Myocyte (in vitro differentiated cells): ENCODE measurements at regions not wholly inside any gene's neighbourhood (a gene's known extent, or its start where the extent isn't known, plus 50 kb on each side); places are given as distances from the start of the nearest gene placed in this dataset.
"Not testable (repeated sequence)": the region's sequence is repeated elsewhere in the genome, so short reads cannot be mapped to it uniquely, and the experiment has no call there.

Experiments
- DNase-seq: peaks from one replicate; pipeline ENCODE4 v3.0.0-alpha.2; 2012; ENCODE audit warnings: low read depth

DNA sequence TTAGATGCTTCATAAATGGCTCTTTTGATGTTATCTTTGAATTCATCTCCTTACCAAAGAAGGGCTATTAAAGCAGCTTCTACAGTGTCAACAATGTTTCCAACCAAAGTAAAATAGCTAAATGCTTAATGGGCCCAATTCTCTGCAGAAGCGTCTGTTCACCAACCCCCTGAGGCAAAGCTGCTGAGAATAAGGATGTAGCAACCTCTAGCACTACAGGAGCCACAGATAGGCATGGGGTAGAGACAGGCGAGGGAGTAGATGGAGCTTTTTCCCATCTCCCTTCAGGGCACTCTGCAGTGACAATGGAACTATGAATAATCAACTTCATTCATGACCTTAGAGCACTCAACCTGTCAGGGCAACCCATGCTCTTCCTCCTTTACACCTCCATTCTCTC, 134.1 kb downstream of the FZD1 start:
- no peak for DNase-seq

DNA sequence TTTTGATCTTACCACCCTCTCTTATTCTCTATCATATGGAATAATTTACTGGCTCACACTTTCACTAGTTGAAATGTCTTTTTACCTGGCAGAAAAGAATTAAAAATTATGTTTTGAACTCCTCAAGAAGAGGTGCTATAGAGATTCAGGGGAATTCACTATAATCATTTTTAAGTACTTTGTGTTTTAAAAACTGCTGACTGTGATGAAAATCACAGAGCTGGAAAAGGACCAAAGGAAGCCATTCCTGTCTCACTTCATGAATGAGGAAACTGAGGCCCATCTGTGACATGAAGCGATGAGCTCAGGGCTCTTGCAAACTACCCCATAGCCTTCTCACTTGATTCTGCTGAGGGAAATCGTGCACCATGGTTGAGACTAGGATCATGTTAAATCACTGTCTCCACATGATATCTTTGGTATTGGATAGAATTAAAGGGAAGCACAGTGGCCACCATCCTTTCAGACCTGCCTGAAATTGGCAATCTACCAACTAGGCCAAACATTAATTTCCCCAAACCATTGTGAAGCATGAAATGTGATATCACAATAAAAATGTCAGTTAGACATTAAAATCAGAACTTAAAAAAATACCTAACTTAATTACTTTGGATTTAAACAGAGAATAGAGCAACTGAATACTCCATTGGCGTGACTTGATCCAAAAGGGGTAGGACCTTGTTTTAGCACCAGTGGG, 141.0 kb downstream of the FZD1 start:
- no peak for DNase-seq

DNA sequence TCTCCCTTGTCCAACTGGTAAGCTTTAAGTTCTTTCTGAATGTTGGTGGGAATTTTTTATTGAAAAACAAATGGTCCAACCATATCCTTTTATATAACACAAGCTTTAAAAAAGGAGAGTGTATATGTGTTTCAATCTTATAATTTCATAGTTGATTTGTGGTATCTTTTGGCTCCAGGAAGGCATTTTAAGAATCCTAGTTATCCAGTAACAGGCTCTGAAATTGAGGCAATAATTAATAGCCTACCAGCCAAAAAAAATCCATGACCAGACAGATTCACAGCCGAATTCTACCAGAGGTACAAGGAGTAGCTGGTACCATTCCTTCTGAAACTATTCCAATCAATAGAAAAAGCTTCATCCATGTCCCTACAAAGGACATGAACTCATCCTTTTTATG, 141.6 kb downstream of the FZD1 start:
- not testable (repeated sequence) for DNase-seq

DNA sequence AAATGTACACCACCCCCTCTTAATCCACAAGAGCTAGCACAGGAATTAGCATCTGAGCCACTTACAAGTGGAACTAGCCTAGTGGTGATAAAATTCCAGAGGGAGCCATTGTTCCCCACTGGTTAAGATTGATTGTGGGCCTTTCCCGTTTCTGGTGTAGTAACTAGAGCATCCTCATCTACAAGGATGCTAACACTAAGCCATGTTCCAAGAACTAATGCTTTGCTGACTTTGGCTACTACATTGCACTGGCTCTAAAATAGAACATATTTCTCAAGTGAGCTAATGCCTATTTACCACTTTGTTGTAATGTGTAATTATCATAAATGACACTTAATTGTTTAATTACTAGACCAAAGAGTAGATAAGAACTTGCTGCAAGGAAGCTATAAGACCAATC, 143.7 kb downstream of the FZD1 start:
- no peak for DNase-seq

DNA sequence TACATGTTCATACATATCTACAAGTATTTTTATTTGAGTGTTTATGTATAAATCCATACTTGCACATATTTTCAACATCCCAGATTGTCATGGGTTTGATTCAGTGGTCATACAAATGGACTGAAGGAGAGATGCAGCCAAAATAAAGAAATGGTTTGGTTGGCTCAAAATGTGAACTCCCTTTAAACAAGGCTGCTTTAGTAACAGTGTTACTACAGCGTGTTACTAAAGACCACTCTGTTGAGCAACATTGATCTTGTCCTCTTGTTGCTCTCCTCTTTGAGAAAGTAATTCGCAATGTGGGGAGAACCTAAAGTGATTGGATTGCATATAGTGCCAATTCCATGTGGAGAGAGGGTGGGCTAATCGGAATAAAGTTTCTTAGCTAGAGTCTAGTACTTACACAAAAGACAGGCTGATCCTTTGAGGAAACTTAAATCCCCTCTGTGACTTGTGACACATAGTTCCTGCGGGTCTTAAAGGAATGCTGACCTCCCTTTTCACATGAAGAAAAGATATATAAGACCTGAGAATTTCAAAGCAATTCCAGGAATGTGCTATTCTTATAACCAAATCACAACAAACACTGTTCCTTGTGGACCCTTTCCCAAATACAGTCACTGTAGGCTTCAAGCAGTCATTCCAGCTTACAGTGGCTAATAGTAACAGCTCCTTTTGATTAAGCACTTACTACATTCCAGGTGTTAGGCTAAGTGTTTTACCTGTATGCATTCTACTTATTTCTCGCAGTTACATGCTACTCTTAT, 144.3 kb downstream of the FZD1 start:
- DNase-seq, result no peak

DNA sequence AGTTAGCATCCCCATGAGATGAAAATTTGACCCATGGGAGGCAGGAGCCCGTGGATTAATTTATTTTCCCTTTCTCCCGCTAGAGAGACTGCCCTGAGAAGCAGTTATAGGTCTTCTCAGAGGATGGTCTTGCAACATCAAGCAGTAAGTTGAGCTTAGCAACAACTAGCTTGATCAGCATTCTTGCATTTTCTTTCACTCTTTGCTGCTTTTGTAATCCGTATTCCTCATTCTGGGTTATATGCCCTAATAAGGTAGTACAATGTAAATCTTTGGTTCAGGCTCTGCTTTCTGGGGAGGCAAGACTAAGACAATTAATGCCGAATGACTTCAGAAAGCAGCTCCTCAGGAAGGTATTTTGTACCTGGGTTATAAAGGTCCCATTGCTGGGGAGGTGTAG, 146.8 kb downstream of the FZD1 start:
- DNase-seq, result no peak

DNA sequence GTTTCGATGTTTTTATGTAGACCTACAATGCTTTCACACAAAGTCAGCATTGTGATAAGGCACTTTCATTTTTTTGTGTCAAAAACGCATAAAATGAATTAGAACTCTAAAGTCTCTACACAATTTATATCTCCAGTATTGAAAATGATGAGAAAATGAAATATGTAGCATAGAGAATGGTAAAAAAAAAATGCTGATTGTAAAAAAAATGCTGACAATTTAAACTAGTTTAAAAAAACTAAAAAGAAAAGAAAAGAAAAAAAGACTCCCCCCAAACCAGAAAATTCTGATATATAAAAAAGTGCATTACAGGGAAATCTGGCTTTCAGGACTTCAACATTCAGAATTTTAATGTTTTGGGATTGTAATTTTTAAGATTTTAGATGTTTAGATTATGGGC, 148.1 kb downstream of the FZD1 start:
- no peak for DNase-seq

DNA sequence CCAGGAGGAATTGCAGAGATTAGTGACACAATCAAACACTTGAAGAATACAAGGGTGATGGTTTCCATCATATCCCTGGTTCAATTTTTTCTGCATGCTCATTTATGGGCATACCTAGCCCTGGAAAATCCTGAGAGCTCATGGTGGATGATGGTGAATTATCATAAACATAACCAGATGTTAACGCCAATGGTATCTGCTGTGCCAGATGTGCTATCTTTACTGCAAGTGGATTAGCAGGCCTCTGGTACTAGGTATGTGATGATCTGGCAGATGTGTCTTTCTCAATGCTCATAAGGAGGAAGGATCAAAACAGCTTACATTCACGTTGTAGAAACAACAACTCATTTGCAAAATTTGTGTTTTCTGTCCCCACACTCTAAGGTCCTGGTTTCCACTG, 150.5 kb downstream of the FZD1 start:
- no peak for DNase-seq

DNA sequence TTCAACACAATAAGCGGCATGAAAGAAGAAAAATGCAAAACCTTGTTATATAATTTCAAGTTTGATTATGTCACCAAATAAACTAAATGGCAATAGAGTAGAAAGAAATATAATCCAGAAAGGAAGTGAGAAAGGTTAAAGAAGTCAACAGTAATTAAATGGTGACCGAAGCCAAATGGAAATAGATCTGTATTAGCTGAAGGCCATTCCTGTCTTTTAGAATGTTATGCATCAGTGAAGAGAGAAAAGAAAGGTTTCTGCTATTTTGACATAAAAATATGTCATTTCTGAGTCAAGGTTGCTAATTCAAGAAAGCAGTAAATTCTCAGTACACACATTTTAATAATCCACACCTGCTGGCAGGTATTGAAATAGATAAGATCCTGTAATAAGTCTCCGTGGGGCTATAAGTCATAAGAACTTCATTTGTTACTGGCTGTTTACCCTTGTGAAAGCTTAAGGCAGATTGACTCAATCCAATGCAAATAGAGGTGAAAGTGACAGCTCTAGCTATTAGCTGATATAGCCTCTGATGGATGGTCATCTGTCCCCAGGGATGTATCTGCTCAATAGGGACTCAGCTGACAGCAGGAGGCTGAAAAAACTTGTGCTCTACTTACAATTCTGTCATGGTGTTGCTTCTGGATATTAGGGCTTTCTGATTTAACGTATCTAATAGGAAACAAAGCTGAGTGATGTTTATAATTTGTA, 152.1 kb downstream of the FZD1 start:
- DNase-seq, result no peak

DNA sequence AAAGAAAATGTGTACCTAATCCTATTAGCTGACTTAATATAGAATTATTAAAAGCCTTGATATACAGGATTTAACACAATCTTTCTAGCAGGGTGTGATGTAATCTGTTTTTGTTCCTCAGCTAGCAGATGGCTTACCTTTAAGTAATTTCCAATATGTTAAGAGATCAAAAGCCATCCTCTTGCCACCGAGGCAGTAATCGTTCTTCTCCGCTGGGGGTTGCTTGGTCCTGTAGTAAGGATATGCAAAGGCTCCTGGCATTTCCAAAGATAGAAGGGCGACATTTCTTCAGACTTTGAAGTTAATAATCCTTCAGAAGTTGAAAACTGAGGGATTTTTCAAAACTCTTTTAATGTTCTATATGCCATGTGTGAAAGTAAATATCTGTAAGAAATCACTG, 156.4 kb downstream of the FZD1 start:
- DNase-seq, result no peak

DNA sequence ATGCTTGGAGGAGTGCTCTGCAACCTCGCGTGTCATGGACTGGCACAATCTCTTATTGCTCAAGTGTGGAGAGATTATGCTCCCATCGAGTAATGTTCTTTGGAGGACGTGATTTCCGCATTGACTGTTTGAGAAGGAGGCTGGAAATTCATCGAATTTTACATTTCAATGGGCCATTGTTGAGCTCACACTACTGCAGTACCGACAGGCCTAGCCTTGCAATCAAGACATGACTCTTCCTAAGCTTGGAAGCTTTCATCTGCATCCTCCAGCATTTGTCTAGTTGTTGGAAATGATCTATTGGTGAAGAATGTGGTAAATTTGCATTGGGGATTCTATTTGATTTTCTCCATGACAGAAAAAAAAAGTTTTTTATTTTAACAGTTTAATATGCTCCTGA, 156.8 kb downstream of the FZD1 start:
- no peak for DNase-seq

DNA sequence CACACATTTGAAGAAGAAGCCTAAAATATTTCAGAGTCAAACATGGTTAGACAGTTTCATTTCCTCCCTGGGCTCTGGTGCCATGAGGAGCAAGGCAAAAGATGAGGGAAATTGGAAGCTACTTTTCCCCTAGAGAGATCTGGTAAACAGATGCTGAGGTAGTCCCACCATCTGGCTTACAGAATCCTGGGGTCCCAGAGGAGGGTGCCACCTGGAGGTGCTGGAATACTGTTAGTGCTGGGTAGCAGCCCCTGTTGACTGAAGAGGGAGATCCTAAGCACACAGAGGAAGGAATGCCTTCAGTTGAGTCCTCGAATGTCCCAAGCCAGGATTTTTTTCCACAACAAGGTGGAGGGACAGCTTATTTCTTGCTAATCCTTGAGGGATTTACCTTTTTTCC, 160.1 kb downstream of the FZD1 start:
- DNase-seq, result no peak

DNA sequence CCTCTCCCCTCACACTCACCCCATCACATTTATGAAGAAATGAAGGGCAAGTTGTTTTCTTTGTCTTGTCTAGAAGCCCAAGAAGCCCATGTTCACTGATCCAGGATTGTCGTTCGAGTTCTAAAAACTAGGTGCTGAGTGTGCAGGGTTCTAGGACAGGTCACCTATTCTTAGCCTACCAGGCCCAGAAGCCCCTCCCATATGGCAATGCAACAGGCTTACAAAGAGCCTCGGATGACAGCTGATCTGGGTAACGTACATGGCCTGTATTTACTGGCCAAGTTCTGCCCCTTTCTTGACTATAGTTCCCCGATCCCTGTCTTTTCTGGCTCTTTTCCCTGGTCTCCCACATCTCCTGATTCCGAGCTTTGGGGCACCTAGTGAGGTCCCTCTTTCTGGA, 160.9 kb downstream of the FZD1 start:
- no peak for DNase-seq

DNA sequence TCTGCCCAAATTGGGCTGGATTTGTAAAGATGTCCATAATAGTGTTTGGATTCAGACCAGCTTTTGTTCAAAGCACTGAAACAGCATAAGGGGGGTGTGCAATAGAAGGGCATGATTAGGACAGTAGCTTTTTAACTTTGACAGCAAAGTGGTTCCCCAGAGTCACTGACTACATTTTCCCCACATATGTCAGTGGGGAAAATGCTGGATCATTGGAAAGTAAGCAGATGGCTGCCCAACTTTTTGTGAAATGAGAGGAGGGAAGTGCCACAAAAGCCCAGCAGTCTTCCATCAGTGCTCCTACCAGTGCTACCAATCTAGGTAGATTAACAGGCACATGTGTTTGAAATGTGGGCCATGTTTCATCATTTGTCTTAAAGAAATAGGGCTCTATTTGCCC, 162.8 kb downstream of the FZD1 start:
- DNase-seq, result no peak

DNA sequence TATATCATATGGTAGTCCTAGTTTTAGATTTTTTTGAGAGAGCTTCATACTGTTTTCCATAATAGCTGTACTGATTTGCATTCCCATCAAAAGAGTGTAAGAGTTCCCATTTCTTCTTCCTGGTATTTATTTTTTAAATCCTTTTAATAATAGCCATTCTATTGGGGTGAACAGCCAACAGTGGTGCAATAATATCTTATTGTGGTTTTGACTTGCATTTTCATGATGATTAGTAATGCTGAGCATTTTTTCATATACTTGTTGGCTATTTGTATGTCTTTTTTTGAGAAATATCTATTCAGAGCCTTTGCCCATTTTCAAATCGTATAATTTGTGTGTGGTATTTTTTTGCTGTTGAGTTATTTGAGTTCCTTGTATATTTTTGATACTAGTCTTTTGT, 167.4 kb downstream of the FZD1 start:
- DNase-seq, result peak; percentile 17

DNA sequence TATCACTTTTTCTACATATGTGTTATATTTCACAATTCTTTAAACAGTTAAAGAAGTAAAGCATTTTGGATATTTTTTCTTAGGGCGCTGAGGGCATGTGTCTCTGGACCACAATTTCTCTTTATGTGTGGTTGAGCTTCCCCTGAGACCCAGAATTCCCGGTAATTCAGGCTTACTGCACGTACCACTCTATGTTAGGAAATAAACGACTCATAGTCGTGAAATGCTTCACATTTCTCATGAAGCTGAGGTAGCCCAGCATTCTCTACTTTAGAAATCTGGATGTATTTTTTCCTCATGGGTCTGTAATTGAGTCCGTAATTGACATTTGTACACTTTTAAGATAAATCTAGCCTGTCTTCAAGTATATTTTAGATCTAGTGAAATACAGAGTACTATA, 170.6 kb downstream of the FZD1 start:
- peak; percentile 56 for DNase-seq

DNA sequence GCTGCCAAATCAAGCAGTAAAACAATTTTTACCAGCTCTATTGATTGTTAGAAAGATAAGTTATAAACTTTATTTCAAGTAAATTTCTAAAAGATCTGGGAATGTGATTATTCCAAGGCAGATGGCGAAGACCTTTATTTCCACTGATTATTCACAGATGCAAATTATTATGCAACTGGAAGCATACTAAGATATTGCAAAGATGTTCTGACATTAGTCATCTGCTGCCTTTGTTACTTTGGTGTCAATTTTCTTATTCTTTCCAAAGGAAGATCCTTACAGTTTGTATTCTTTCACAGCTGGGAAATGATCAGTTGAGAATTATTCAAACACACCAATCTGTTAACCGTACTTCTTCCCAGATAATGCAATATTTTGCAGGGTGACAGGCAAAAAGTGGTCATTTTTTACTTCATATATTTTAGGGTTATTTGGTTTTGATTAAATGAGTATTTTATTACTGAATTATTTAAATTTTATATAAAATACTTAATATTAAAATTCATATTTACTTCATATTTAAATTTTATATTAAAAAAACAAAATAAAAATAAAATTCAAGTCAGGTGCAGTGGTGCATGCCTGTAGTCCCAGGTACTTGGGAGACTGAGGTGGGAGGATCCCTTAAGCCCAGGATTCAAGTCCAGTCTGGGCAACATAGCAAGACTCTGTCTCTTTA, 171.3 kb downstream of the FZD1 start:
- DNase-seq, result no peak

DNA sequence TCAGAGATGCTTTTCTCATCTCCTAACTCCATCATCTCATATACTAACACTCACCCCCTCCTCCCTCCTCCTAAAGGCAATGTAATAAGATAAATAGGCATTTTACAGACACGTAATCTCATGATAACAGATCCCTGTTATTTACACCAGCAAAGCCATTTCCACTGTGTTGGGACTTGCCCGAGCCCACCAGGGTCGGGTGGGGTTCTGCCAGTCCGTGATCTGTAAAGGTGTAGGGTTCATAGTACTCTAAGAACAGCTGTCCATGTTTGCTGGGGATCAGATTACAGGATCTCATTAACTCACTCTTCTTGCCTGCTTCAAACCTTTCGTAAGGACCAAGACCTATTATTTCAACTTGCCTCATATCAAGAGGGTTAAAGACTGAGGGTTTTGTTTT, 172.4 kb downstream of the FZD1 start:
- peak; percentile 19 for DNase-seq

DNA sequence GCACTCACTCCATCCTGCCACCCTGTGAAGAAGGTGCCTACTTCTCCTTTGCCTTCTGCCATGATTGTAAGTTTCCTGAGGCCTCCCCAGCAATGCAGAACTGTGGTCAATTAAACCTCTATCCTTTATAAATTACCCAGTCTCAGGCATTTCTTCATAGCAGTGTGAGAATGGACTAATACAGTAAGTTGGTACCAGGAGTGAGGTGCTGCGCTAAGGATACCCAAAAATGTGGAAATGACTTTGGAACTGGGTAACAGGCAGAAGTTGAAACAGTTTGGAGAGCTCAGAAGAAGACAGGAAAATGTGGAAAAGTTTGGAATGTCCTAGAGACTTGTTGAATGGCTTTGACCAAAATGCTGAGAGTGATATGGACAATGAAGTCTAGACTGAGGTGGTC, 176.0 kb downstream of the FZD1 start:
- not testable (repeated sequence) for DNase-seq

DNA sequence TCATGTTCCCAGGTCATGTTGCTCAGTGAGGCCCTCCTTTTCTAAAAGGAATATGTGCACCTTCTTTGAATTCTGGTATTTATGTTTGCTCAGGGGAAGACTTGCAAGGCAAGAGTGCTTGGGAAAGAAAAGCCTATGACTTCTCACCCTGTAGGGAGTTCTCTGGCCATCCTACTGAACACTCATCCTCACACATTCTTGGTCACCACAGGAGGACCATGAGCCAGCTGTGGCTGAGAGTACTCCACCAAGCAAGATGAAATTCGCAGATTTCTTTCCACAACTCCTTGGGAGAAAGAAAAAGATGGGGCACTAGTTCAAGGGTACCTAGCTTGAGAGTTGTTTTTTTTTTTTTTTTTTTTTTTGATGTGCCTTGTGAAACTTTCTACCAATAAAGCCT, 179.6 kb downstream of the FZD1 start:
- no peak for DNase-seq

DNA sequence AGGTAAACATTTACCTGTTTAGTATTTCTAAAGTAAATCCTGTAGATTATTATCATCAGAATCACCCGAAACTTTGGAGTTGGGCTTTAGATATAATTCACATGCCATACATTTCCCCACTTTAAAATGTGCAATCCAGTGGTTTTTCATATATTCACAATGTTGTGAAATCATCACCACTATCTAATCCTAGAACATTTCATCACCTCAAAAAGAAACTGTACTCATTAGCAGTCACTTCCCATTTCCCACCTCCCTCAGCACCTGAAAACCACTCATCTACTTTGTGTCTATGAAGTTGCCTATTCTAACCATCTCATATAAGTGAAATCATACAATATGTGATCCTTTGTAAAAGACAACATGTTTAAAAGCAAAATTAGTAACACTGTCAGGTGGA, 182.6 kb downstream of the FZD1 start:
- no peak for DNase-seq

DNA sequence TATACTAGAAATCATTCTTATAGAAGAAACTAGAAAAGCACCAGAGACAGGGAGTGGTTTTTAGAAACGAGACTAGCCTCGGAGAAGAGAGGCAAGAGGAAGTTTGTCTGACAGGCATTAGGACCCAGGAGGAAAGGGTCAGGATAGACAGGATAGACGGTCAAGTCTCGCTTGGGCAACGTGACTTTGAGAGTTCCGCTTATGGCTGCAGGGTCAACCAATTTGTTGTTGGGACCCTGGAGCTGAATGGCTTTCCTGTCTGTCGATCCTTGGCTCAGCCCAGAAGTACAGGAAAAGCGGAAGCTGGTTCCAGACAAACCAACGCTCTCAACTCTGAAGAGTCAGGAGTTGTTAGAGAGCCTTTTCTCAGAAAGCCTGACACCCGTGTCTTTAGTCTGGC, 191.2 kb downstream of the FZD1 start:
- DNase-seq, result no peak
